AG10803 (cell line): ENCODE measurements at regions not wholly inside any gene's neighbourhood (a gene's known extent, or its start where the extent isn't known, plus 50 kb on each side); places are given as distances from the start of the nearest gene placed in this dataset.
"Not testable (repeated sequence)": the region's sequence is repeated elsewhere in the genome, so short reads cannot be mapped to it uniquely, and the experiment has no call there.

Source experiments
- DNase-seq: peaks from one replicate; pipeline ENCODE4 v3.0.0; 2010; ENCODE audit warnings: low read depth
- H3K4me3 ChIP-seq: 2 replicates; pipeline ENCODE4 v1.5.1; 2011; ENCODE audit warnings: mild to moderate bottlenecking, low read length, control low read depth
- TF ChIP-seq, protein P1 (sequence below): conservative IDR thresholded peaks from 2 replicates; pipeline ENCODE4 v1.5.1; 2011; ENCODE audit warnings: mild to moderate bottlenecking, low read length, control low read depth, inconsistent platforms

DNA sequence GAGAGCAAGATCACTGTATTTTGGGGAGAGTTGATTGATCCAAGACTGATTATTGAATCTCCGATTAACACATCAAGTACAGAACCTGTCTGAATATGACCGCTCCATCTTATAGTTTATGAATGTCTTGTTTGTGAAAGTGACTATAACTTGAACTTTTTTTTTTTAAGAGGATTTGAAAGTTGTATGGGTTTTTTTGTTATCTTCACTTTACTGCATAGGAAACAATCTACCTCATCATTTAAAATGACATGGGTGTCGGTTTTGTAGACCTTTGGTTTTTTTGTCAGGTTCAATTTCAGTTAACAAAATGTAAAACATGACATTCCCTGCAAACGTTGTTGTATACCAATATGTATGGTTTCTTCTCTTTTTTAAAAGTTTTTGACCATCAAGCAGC, 103.0 kb upstream of the NUDT6 start:
- DNase-seq: no peak
- H3K4me3 ChIP-seq: no peak overlapping the region
- TF ChIP-seq, protein P1, sequence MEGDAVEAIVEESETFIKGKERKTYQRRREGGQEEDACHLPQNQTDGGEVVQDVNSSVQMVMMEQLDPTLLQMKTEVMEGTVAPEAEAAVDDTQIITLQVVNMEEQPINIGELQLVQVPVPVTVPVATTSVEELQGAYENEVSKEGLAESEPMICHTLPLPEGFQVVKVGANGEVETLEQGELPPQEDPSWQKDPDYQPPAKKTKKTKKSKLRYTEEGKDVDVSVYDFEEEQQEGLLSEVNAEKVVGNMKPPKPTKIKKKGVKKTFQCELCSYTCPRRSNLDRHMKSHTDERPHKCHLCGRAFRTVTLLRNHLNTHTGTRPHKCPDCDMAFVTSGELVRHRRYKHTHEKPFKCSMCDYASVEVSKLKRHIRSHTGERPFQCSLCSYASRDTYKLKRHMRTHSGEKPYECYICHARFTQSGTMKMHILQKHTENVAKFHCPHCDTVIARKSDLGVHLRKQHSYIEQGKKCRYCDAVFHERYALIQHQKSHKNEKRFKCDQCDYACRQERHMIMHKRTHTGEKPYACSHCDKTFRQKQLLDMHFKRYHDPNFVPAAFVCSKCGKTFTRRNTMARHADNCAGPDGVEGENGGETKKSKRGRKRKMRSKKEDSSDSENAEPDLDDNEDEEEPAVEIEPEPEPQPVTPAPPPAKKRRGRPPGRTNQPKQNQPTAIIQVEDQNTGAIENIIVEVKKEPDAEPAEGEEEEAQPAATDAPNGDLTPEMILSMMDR: no peak

DNA sequence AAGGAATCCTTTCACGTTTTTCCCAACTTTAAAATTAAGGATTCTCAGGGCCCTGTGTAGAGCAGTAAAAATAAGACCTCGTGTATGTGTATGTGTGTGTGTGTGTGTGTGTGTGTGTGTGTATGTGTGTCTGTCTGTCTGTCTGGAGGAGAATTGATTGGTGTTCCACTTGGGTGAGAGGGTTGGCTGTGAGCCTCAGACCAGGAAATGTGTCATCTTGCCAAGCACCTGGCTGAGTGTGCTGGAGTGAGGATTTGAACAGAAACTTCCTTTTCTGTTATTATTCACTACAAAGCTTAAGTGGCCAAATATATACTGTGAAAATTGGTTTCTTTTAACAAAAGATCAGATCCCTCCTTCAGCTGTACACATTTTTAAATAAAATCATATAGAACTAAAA, 103.6 kb upstream of the NUDT6 start:
- DNase-seq: peak; percentile 20
- H3K4me3 ChIP-seq: not testable (repeated sequence)

DNA sequence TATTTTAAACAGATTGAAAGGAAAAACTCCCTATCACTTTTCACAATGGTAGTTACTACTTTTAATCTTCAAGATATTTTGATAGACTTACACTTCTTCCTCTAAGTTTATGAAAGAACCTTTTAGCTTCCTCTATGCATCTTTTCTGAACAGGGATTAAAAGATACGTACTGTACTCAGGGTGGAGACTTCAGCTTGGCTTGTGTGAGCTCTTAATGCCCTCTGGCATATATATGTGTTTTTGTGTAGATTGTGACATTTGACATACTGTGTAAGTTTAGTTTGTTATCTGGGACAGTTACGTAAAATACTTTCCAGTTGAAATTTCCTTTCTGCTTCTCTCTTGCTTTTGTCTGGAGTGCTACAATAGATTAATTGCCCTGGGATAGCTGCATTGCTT, 109.3 kb upstream of the NUDT6 start:
- no peak overlapping the region for H3K4me3 ChIP-seq
- DNase-seq: no peak
- TF ChIP-seq, protein P1: no peak

DNA sequence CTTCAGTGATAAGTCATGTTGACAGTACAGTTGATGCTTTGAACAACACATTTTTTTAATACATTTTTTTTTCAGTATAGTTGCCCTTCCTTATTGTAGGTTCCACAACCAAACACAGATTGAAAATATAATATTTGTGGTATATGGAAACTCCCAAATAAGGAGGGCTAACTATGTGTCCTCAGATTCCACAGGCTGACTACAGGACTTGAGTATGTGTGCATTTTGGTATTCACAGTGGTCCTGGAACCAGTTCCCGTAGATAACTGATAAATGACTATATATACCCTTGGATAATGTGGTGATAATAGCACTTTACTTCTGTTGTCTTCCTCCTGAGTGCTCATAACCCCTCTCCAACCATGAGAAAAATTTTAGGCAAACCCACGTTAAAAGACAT, 111.6 kb upstream of the NUDT6 start:
- peak; percentile 26 for DNase-seq
- H3K4me3 ChIP-seq: no peak overlapping the region

DNA sequence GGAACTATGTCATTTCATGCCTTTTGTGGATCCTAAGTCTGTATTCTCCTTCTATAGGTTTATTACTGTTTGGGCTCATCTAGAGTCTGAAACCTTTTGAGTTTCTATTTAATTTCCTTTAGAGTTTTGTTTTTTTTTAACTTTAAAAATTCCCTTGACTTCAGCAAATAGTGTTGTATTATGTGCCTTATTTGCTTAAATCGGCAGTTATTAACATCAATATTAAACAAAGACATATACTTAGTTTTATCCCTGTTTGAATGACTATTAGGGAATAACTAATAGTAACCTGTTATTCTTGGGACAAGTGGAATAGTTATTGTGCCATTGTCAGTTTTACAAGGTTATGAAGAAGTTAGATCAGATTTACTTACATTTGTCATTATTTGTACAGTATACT, 112.8 kb upstream of the NUDT6 start:
- H3K4me3 ChIP-seq: no peak overlapping the region
- DNase-seq: no peak
- TF ChIP-seq, protein P1: no peak

More for the DNA sequence above, 111.6 kb upstream of the NUDT6 start:
- TF ChIP-seq, protein P1: no peak

DNA sequence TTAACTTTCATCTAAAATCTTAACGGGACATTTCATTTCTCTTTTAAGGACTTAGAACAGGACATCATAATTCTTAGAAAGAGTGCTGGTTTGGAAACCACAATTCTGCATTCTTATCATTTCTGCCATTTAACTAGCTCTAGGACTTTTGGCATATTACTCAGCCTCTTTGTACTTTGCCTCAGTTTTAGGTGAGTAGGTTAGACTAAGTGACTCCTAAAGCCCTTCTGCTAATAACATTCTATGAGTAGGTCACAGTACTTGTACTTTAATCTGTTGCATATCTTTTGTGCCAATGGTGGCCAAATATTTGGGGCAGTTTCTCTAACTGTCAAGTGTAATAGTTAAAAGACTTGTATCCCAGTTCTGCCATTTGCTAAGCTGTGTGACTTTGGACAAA, 115.4 kb upstream of the NUDT6 start:
- TF ChIP-seq, protein P1: no peak
- peak; percentile 61 for DNase-seq
- H3K4me3 ChIP-seq: no peak overlapping the region

DNA sequence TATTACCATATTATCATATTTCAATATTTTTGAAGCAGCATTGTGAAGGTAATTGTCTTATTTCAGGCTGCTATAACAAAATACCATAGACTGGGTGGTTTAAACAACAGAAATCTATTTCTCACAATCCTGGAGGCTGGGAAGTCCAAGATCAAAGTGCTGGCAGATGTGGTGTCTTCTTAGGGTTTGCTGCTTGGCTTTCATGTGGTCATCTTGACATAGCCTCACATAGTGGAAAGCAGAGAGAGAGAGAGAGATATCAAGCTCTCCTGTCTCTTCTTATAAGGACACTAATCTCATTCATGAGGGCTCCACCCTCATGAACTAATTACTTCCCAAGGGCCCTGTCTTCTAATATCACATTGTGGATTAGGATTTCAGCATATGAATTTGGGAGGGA, 119.7 kb upstream of the NUDT6 start:
- H3K4me3 ChIP-seq: no peak overlapping the region
- TF ChIP-seq, protein P1: no peak
- no peak for DNase-seq

DNA sequence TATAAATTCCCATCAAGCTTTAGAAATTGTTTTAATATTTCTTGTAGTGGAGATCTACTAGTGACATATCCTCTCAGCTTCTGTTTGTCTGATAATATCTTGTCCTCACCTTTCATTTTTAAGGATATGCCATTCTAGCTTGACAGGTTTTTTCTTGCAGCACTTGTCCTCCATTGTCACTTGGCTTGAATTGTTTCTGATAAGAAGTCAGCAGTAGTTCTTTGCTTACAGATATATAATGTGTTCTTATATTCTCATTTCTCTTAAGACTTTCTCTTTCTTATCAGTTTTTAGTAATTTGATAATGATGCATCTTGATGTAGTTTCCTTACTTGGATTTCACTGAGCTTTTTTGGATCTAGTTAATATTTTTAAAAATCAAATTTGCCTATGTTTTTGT, 120.6 kb upstream of the NUDT6 start:
- TF ChIP-seq, protein P1: no peak
- H3K4me3 ChIP-seq: no peak overlapping the region
- DNase-seq: peak; percentile 3
